ENCODE measurements at regions not wholly inside any gene's neighbourhood (a gene's known extent, or its start where the extent isn't known, plus 50 kb on each side); places are given as distances from the start of the nearest gene placed in this dataset.

DNA sequence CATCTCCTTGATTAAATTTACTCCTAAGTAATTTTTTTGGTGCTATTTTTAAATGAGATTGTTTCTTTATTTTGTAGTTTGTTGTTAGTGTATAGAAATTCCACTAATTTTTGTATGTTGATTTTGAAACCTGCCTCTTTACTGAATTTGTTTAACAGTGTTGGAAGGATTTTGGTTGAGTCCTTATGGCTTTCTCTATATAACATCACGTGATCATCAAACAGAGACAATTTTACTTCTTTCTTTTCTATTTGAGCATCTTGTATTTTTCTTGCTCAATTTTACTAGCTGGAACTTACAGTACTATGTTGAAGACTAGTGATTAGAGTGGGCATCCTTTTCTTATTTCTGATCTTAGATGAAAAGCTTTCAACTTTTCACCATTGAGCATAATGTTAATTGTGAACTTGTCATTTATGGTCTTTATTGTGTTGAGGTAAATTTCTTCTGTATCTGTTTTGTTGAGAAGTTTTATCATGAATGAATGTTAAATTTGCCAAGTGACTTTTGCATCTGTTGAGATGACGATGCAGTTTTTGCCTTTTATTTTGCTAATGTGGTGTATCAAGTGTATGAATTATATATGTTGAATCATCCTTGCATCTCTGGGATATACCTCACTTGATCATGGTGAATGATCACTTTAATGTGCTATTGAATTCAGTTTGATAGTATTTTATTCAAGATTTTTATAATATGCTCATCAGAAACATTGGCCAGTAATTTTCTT lies 645.3 kb upstream of the DDX18 start:
- peaks cover 5% of the 10 kb centered on the region for H3K9me3 ChIP-seq (ENCODE audit: control insufficient read depth, insufficient read depth, low read length)
- H3K4me1 ChIP-seq (ENCODE audit: control insufficient read depth, insufficient read depth, low read length) = no peaks in the 10 kb centered on the region
- H3K9me1 ChIP-seq (ENCODE audit: insufficient read depth, low read length) = no peaks in the 10 kb centered on the region
- ATAC-seq (ENCODE audit: low read depth) = no peak
- H2AFZ ChIP-seq (replicated peaks; ENCODE audit: low read length, poor library complexity) = no peak overlapping the region
- H3K18ac ChIP-seq (ENCODE audit: low read depth, low read length) = no peak overlapping the region
- no peak overlapping the region for H2BK120ac ChIP-seq (ENCODE audit: low read depth, low read length)
- no TSS peak for BruUV-seq (replicated peaks)
- H4K20me1 ChIP-seq (ENCODE audit: insufficient read depth, low read length) = no peaks in the 10 kb centered on the region
- no peaks in the 10 kb centered on the region for H3K36me3 ChIP-seq (ENCODE audit: control insufficient read depth, insufficient read depth, low read length)
- no peak overlapping the region for H2BK15ac ChIP-seq (ENCODE audit: low read depth, low read length)
- H2AK9ac ChIP-seq (replicated peaks; ENCODE audit: low read depth, low read length, poor library complexity) = no peak overlapping the region
- H3K4me3 ChIP-seq (ENCODE audit: insufficient read depth, low read depth, low read length) = no peak overlapping the region
- no peak overlapping the region for H3K56ac ChIP-seq (ENCODE audit: extremely low read depth, insufficient read depth, low read length)
- in situ Hi-C loops (cut with MboI; ENCODE audit: low sequenced_read_pairs) (no loop called here), dilution Hi-C loops (cut with HindIII; ENCODE audit: low sequenced_read_pairs, unreplicated experiment) (no loop called here), intact Hi-C loops (cut with micrococcal nuclease) (no loop called here)
- H3K4me2 ChIP-seq (ENCODE audit: low read depth, low read length) = no peak overlapping the region
- H3K27ac ChIP-seq (ENCODE audit: insufficient read depth, low read length) = no peak overlapping the region
- no peaks in the 10 kb centered on the region for H3K79me1 ChIP-seq (ENCODE audit: low read depth in 1 of 2, low read length in 2 of 2)
- no peaks in the 10 kb centered on the region for H3K27me3 ChIP-seq (ENCODE audit: control insufficient read depth, insufficient read depth, low read length)
- WGBS, 2 experiments (ENCODE audit: extremely low coverage in 2 of 2, insufficient read length in 1 of 2) = no CpG with 5 or more reads among the region's 2 CpGs
- H4K8ac ChIP-seq (ENCODE audit: low read depth in 2 of 2, low read length in 2 of 2) = no peak overlapping the region
- no peak overlapping the region for H4K5ac ChIP-seq (ENCODE audit: low read depth, low read length)
- TF ChIP-seq NFE2L2 (IDR thresholded peaks at IDR 0.05; ENCODE audit: low read depth, low read length) = 0 out of 2 replicates have a peak, but pooled peaks have one; percentile 27
- TF ChIP-seq CEBPB (IDR thresholded peaks at IDR 0.05; ENCODE audit: low read depth, low read length) = no peak
- CTCF ChIA-PET = no interaction called here
- POLR2A ChIA-PET (ENCODE audit: unreplicated experiment) = no interaction called here
- H3K14ac ChIP-seq (replicated peaks; ENCODE audit: low read depth, low read length) = no peak overlapping the region
- no peak overlapping the region for H2BK5ac ChIP-seq (ENCODE audit: low read depth, low read length, poor library complexity, severe bottlenecking)
- no peak overlapping the region for H4K91ac ChIP-seq (ENCODE audit: insufficient read depth, low read depth, low read length)
- no peak overlapping the region for H3K9ac ChIP-seq (ENCODE audit: low read depth, low read length)
- no peak overlapping the region for H3K23ac ChIP-seq (ENCODE audit: low read depth, low read length)
- no peak overlapping the region for H2BK20ac ChIP-seq (ENCODE audit: low read depth, low read length)
- no peak overlapping the region for H2AK5ac ChIP-seq (ENCODE audit: low read depth, low read length)
- no peak overlapping the region for H3K4ac ChIP-seq (ENCODE audit: low read depth, low read length)
- DNase-seq = no peak
